HEK293T (cell line): ENCODE measurements at regions not wholly inside any gene's neighbourhood (a gene's known extent, or its start where the extent isn't known, plus 50 kb on each side); places are given as distances from the start of the nearest gene placed in this dataset.
"Not testable (repeated sequence)": the region's sequence is repeated elsewhere in the genome, so short reads cannot be mapped to it uniquely, and the experiment has no call there.

Experiments used
- ARNT ChIP-seq: fragments of 450-650 bp; IDR thresholded peaks from 2 replicates; pipeline ENCODE4 v1.6.1; 2017; ENCODE audit warnings: mild to moderate bottlenecking
- BHLHE40 ChIP-seq: fragments of 450-650 bp; IDR thresholded peaks from 2 replicates; pipeline ENCODE4 v1.6.1; 2016; ENCODE audit warnings: mild to moderate bottlenecking, moderate library complexity, borderline replicate concordance
- FOXA1 ChIP-seq: fragments of 450-650 bp; IDR thresholded peaks from 2 replicates; pipeline ENCODE4 v1.6.1; 2016; ENCODE audit warnings: mild to moderate bottlenecking
- FOXK2 ChIP-seq: fragments of 450-650 bp; IDR thresholded peaks from 2 replicates; pipeline ENCODE4 v1.6.1; 2016; ENCODE audit warnings: mild to moderate bottlenecking
- FOXM1 ChIP-seq: fragments of 450-650 bp; IDR thresholded peaks from 2 replicates; pipeline ENCODE4 v1.6.1; 2017; ENCODE audit warnings: mild to moderate bottlenecking, borderline replicate concordance
- HDGF ChIP-seq: fragments of 450-650 bp; IDR thresholded peaks from 2 replicates; pipeline ENCODE4 v1.6.1; 2017; ENCODE audit warnings: antibody characterized with exemption, borderline replicate concordance
- L3MBTL2 ChIP-seq: fragments of 450-650 bp; conservative IDR thresholded peaks from 2 replicates; pipeline ENCODE4 v1.6.1; 2016; ENCODE audit warnings: mild to moderate bottlenecking
- NFRKB ChIP-seq: fragments of 450-650 bp; IDR thresholded peaks from 2 replicates; pipeline ENCODE4 v1.6.1; 2016; ENCODE audit warnings: mild to moderate bottlenecking, moderate library complexity
- PKNOX1 ChIP-seq: fragments of 450-650 bp; IDR thresholded peaks from 2 replicates; pipeline ENCODE4 v1.6.1; 2016
- SP1 ChIP-seq: fragments of 450-650 bp; IDR thresholded peaks from 2 replicates; pipeline ENCODE4 v1.6.1; 2017
- SUZ12 ChIP-seq: fragments of 450-650 bp; IDR thresholded peaks from 2 replicates; pipeline ENCODE4 v1.6.1; 2016; ENCODE audit warnings: mild to moderate bottlenecking
- TARDBP ChIP-seq: fragments of 450-650 bp; IDR thresholded peaks from 2 replicates; pipeline ENCODE4 v1.6.1; 2016
- ZNF384 ChIP-seq: fragments of 450-650 bp; IDR thresholded peaks from 2 replicates; pipeline ENCODE4 v1.6.1; 2016

- not testable (repeated sequence) for TF ChIP-seq NFRKB, SP1, FOXA1, FOXM1, TARDBP, L3MBTL2, ZNF384, HDGF, ARNT, BHLHE40, PKNOX1, SUZ12, FOXK2
Observed at GRCh38 chr2:212875950-212876349, 275.5 kb downstream of the IKZF2 start.
